Neural progenitor cell (in vitro differentiated cells): ENCODE measurements at regions not wholly inside any gene's neighbourhood (a gene's known extent, or its start where the extent isn't known, plus 50 kb on each side); places are given as distances from the start of the nearest gene placed in this dataset.
"Not testable (repeated sequence)": the region's sequence is repeated elsewhere in the genome, so short reads cannot be mapped to it uniquely, and the experiment has no call there.

Experiments used
- DNase-seq: peaks from one replicate; pipeline ENCODE4 v3.0.0-alpha.2; 2016; ENCODE audit warnings: low spot score
- H2AFZ ChIP-seq: fragments of 200-600 bp; sonication (generic); replicated peaks from 2 replicates; pipeline ENCODE4 v1.6.1; 2016; ENCODE audit warnings: antibody characterized with exemption
- H3F3A ChIP-seq: fragments of 200-600 bp; sonication (generic); 2 replicates; pipeline ENCODE4 v1.6.1; 2016; ENCODE audit warnings: antibody characterized with exemption, low read depth
- H3K27ac ChIP-seq: fragments of 200-600 bp; sonication (generic); 2 replicates; pipeline ENCODE4 v1.5.1; 2016; ENCODE audit warnings: mild to moderate bottlenecking
- H3K27me3 ChIP-seq: fragments of 200-600 bp; sonication (generic); 2 replicates; pipeline ENCODE4 v1.6.1; 2016; ENCODE audit warnings: mild to moderate bottlenecking, moderate library complexity
- H3K36me3 ChIP-seq: fragments of 200-600 bp; sonication (generic); 2 replicates; pipeline ENCODE4 v1.5.1; 2016
- H3K4me1 ChIP-seq: fragments of 200-600 bp; sonication (generic); 2 replicates; pipeline ENCODE4 v1.6.1; 2016; ENCODE audit warnings: mixed run types
- H3K4me2 ChIP-seq: fragments of 200-600 bp; sonication (generic); 2 replicates; pipeline ENCODE4 v1.6.1; 2016
- H3K4me3 ChIP-seq: fragments of 200-600 bp; sonication (generic); 2 replicates; pipeline ENCODE4 v1.5.1; 2016
- H3K79me2 ChIP-seq: fragments of 200-600 bp; sonication (generic); 2 replicates; pipeline ENCODE4 v1.6.1; 2016; ENCODE audit warnings: low read depth
- H3K9ac ChIP-seq: fragments of 200-600 bp; sonication (generic); 2 replicates; pipeline ENCODE4 v1.6.1; 2016
- H3K9me3 ChIP-seq: fragments of 200-600 bp; sonication (generic); 2 replicates; pipeline ENCODE4 v1.5.1; 2016; ENCODE audit warnings: low read depth
- H4K20me1 ChIP-seq: fragments of 200-600 bp; sonication (generic); 2 replicates; pipeline ENCODE4 v1.6.1; 2016; ENCODE audit warnings: low read depth
- H3K27ac Mint-ChIP-seq: 3 replicates; pipeline ENCODE4 v1.8.0; 2021; ENCODE audit warnings: mixed read lengths
- H3K27me3 Mint-ChIP-seq: 2 replicates; pipeline ENCODE4 v1.8.0; 2022; ENCODE audit warnings: low read depth, mild to moderate bottlenecking, inconsistent platforms, moderate library complexity, mixed read lengths; ENCODE audit not compliant: insufficient read depth
- H3K36me3 Mint-ChIP-seq: 3 replicates; pipeline ENCODE4 v1.8.0; 2021; ENCODE audit warnings: mixed read lengths
- H3K4me1 Mint-ChIP-seq: 3 replicates; pipeline ENCODE4 v1.8.0; 2021; ENCODE audit warnings: mixed read lengths
- H3K4me3 Mint-ChIP-seq: 3 replicates; pipeline ENCODE4 v1.8.0; 2021; ENCODE audit warnings: mild to moderate bottlenecking, moderate library complexity, mixed read lengths
- H3K9me3 Mint-ChIP-seq: 3 replicates; pipeline ENCODE4 v1.8.0; 2020; ENCODE audit warnings: mixed read lengths
- EZH2 ChIP-seq: fragments of 200-600 bp; sonication (generic); IDR thresholded peaks from 2 replicates; pipeline ENCODE4 v1.6.1; 2017; ENCODE audit warnings: antibody characterized with exemption, mild to moderate bottlenecking, moderate library complexity
- EZH2phosphoT487 ChIP-seq: fragments of 200-600 bp; sonication (generic); IDR thresholded peaks from 2 replicates; pipeline ENCODE4 v1.6.1; 2017; ENCODE audit warnings: antibody characterized with exemption
- TF ChIP-seq, protein P1 (sequence below): fragments of 200-600 bp; sonication (generic); IDR thresholded peaks from 2 replicates; pipeline ENCODE4 v1.5.1; 2017; ENCODE audit warnings: antibody characterized with exemption, mild to moderate bottlenecking

DNA sequence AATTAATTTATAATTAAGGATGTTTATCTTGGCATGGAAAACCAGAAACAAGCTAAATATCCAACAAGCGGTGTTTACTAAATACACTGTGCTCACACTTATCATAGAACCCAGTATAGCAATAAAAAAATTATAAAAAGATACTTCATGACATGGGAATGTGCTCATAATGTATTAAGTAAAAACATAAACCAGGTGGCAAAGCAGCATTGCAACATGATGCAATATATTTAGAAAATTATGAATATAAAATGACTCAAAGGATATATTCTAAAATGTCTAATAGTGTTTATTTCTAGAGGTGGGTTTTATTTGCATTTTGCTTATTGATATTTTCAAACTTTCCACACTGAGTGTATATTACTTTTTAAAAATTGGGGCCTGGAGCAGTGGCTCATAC lies 84.4 kb upstream of the ATL2 start:
- Histone ChIP-seq H4K20me1 (no peaks in the 10 kb centered on the region), H3K79me2 (no peaks in the 10 kb centered on the region), H3K27me3 (no peaks in the 10 kb centered on the region), H3K9ac (no peak overlapping the region), H3F3A (no peaks in the 10 kb centered on the region), H3K9me3 (no peaks in the 10 kb centered on the region), H3K27ac (no peak overlapping the region), H3K4me3 (no peak overlapping the region), H3K4me1 (no peaks in the 10 kb centered on the region), H2AFZ (no peak overlapping the region), H3K4me2 (no peak overlapping the region), H3K36me3 (no peaks in the 10 kb centered on the region)
- Mint-ChIP-seq H3K36me3 (no peaks in the 10 kb centered on the region), H3K4me1 (no peaks in the 10 kb centered on the region), H3K27me3 (peaks cover 4% of the 10 kb centered on the region), H3K4me3 (no peak overlapping the region), H3K9me3 (no peaks in the 10 kb centered on the region), H3K27ac (no peak overlapping the region)
- no peak for TF ChIP-seq EZH2
- no peak for DNase-seq

DNA sequence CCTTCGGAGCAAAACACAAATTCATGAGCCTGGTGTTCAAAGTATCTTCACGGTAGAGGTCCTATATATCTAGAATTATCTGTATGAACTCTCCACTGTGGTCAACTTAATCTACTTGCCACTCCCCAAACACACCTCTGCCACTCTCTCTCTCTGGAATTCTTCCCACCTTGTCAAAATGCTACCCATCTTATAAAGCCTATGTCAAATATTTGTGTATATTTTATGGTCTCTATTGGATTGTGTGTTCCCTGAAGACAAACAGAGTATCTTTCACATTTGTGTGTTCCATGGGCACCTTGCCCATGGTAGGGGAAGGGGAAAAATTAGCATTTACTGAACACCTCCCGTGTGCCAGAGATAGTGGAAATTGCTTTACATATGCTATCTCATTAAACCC lies 83.2 kb upstream of the ATL2 start:
- DNase-seq = no peak
- H3K27ac Mint-ChIP-seq = no peak overlapping the region
- no peaks in the 10 kb centered on the region for H3K9me3 Mint-ChIP-seq
- Histone ChIP-seq H3K9me3 (no peaks in the 10 kb centered on the region), H3K79me2 (no peaks in the 10 kb centered on the region), H3K9ac (no peak overlapping the region), H4K20me1 (no peaks in the 10 kb centered on the region), H3F3A (no peaks in the 10 kb centered on the region), H3K36me3 (no peaks in the 10 kb centered on the region), H3K4me3 (no peak overlapping the region), H3K4me2 (no peak overlapping the region), H3K4me1 (no peaks in the 10 kb centered on the region), H2AFZ (no peak overlapping the region), H3K27me3 (no peaks in the 10 kb centered on the region), H3K27ac (no peak overlapping the region)
- TF ChIP-seq EZH2 = no peak
- TF ChIP-seq, protein P1, sequence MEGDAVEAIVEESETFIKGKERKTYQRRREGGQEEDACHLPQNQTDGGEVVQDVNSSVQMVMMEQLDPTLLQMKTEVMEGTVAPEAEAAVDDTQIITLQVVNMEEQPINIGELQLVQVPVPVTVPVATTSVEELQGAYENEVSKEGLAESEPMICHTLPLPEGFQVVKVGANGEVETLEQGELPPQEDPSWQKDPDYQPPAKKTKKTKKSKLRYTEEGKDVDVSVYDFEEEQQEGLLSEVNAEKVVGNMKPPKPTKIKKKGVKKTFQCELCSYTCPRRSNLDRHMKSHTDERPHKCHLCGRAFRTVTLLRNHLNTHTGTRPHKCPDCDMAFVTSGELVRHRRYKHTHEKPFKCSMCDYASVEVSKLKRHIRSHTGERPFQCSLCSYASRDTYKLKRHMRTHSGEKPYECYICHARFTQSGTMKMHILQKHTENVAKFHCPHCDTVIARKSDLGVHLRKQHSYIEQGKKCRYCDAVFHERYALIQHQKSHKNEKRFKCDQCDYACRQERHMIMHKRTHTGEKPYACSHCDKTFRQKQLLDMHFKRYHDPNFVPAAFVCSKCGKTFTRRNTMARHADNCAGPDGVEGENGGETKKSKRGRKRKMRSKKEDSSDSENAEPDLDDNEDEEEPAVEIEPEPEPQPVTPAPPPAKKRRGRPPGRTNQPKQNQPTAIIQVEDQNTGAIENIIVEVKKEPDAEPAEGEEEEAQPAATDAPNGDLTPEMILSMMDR = no peak
- no peak for TF ChIP-seq EZH2phosphoT487
- H3K4me1 Mint-ChIP-seq = no peaks in the 10 kb centered on the region
- no peaks in the 10 kb centered on the region for H3K36me3 Mint-ChIP-seq
- H3K27me3 Mint-ChIP-seq = peaks cover 4% of the 10 kb centered on the region
- no peak overlapping the region for H3K4me3 Mint-ChIP-seq

GRCh38 chr2:38454081-38454480 lies 77.0 kb upstream of the ATL2 start:
- Histone ChIP-seq H3K27me3 (no peaks in the 10 kb centered on the region), H3K36me3 (no peaks in the 10 kb centered on the region), H3K79me2 (no peaks in the 10 kb centered on the region), H3K9ac (no peak overlapping the region), H3K9me3 (no peaks in the 10 kb centered on the region), H4K20me1 (no peaks in the 10 kb centered on the region), H3K27ac (no peak overlapping the region), H3K4me2 (no peak overlapping the region), H3K4me1 (no peaks in the 10 kb centered on the region), H3F3A (no peaks in the 10 kb centered on the region), H2AFZ (no peak overlapping the region), H3K4me3 (no peak overlapping the region)
- H3K4me1 Mint-ChIP-seq = no peaks in the 10 kb centered on the region
- no peak overlapping the region for H3K27ac Mint-ChIP-seq
- H3K36me3 Mint-ChIP-seq = no peaks in the 10 kb centered on the region
- no peak overlapping the region for H3K4me3 Mint-ChIP-seq
- no peaks in the 10 kb centered on the region for H3K9me3 Mint-ChIP-seq
- DNase-seq = no peak
- TF ChIP-seq EZH2 = no peak
- TF ChIP-seq, protein P1 = no peak
- TF ChIP-seq EZH2phosphoT487 = no peak
- H3K27me3 Mint-ChIP-seq = peaks cover 3% of the 10 kb centered on the region

- not testable (repeated sequence) for H2AFZ ChIP-seq, H3K9me3 Mint-ChIP-seq
Observed at GRCh38 chr2:38451778-38452177, 74.7 kb upstream of the ATL2 start.

More at GRCh38 chr2:38451778-38452177, 74.7 kb upstream of the ATL2 start:
- not testable (repeated sequence) for H3F3A ChIP-seq, H3K9me3 ChIP-seq, H3K4me1 Mint-ChIP-seq, H3K27ac ChIP-seq, DNase-seq, H3K79me2 ChIP-seq, H3K9ac ChIP-seq, H3K4me1 ChIP-seq, H4K20me1 ChIP-seq, H3K27ac Mint-ChIP-seq, H3K36me3 Mint-ChIP-seq, H3K4me2 ChIP-seq, H3K4me3 Mint-ChIP-seq, H3K27me3 ChIP-seq, H3K27me3 Mint-ChIP-seq, H3K4me3 ChIP-seq, H3K36me3 ChIP-seq
